ENCODE measurements at regions not wholly inside any gene's neighbourhood (a gene's known extent, or its start where the extent isn't known, plus 50 kb on each side); places are given as distances from the start of the nearest gene placed in this dataset.

DNA sequence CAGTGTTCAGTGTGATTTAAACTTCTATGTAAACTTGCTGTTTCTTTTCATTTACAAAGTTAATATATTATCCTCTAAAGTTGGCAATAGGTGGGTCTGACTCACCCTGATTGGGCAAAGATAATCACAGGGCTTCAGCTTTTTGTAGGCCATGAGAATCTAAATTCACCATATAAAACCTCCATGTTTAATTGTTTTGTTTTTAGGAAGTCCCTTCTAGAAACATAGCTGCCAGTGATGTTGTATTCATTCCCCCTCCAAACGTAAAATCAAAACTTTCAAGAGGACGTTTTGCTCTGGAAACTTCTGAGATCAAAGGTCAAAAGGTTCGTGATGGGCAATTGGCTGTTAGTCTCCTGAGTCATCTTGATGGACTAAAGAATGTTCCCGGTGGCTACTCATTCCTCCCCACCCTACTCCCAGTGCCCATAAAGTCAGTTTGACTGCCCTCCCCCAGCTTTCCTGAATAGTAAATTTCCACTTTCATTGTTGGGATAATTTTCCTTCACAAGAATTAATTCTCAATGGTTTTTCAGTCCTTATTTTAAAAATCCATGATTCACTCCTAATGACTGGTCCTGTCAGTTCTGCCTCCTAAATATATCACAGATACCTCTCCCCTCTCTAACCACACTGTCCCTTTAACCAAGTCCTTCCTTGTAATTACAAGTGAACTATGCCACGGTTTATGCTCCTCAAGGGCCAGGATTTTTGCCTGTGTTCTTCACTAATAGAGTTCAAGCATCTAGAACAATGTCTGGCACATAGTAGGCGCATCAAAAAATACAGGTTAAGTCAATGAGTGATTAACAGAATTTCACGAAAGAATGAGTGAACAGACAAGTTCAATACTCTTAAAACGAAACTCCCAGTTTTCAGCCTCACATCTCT is 164.4 kb upstream of the VRK2 start:
- TF ChIP-seq EZH2phosphoT487 (IDR thresholded peaks at IDR 0.05; ENCODE audit: low read length) (no peak), EZH2 (optimal IDR thresholded peaks at IDR 0.05; ENCODE audit: low read depth, low read length) (no peak)
- TF ChIP-seq, protein P1, sequence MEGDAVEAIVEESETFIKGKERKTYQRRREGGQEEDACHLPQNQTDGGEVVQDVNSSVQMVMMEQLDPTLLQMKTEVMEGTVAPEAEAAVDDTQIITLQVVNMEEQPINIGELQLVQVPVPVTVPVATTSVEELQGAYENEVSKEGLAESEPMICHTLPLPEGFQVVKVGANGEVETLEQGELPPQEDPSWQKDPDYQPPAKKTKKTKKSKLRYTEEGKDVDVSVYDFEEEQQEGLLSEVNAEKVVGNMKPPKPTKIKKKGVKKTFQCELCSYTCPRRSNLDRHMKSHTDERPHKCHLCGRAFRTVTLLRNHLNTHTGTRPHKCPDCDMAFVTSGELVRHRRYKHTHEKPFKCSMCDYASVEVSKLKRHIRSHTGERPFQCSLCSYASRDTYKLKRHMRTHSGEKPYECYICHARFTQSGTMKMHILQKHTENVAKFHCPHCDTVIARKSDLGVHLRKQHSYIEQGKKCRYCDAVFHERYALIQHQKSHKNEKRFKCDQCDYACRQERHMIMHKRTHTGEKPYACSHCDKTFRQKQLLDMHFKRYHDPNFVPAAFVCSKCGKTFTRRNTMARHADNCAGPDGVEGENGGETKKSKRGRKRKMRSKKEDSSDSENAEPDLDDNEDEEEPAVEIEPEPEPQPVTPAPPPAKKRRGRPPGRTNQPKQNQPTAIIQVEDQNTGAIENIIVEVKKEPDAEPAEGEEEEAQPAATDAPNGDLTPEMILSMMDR (IDR thresholded peaks at IDR 0.05; ENCODE audit: low read length) = no peak
